Stomach smooth muscle (tissue), 2 donors: ENCODE measurements at regions not wholly inside any gene's neighbourhood (a gene's known extent, or its start where the extent isn't known, plus 50 kb on each side); places are given as distances from the start of the nearest gene placed in this dataset.

Source experiments
- H3K27ac ChIP-seq: one replicate; pipeline ENCODE4 v1.7.0; 2013; ENCODE audit warnings: mild to moderate bottlenecking, low read length, inconsistent platforms
- H3K27me3 ChIP-seq, 2 donors: one replicate each; pipeline ENCODE4 v1.7.0; 2013; ENCODE audit warnings: low read length in 2 of 2; ENCODE audit not compliant: insufficient read depth in 2 of 2, control insufficient read depth in 1 of 2
- H3K36me3 ChIP-seq, 2 donors: one replicate each; pipeline ENCODE4 v1.7.0; 2013; ENCODE audit warnings: low read length in 2 of 2; ENCODE audit not compliant: control insufficient read depth in 2 of 2, insufficient read depth in 2 of 2
- H3K4me1 ChIP-seq: one replicate; pipeline ENCODE4 v1.7.0; 2013; ENCODE audit warnings: low read length; ENCODE audit not compliant: control insufficient read depth, insufficient read depth
- H3K4me3 ChIP-seq, 2 donors: one replicate each; pipeline ENCODE4 v1.7.0; 2013; ENCODE audit warnings: low read length in 2 of 2
- H3K9ac ChIP-seq, 2 donors: one replicate each; pipeline ENCODE4 v1.7.0; 2013; ENCODE audit warnings: low read length in 2 of 2, mild to moderate bottlenecking in 1 of 2
- H3K9me3 ChIP-seq, 2 donors: one replicate each; pipeline ENCODE4 v1.7.0; 2013; ENCODE audit warnings: low read length in 2 of 2; ENCODE audit not compliant: control insufficient read depth in 2 of 2
- donor health status: healthy.
- donor health status: Pancreatic carcinoma.

DNA sequence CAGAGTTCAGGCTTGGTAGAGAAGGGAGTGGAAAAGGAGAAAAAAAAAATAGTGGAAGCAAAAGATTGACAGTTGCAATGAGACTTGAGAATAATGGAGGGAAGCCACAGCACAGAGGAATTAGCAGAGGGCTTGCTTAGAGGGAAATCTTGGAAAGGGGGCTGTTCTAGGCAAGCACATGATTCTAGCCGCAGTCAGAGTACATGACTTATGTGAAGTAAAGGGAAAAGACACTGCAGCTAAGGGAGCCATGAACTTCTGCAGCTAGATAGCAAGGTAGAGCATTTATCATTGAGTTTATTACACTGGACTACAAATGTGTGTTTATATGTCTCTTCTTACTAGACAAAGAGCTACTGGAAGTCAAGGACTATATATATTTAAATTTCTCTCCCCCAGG, 144.0 kb upstream of the OPCML start:
- no peak overlapping the region for H3K4me3 ChIP-seq
- no peaks in the 10 kb centered on the region for H3K36me3 ChIP-seq
- no peaks in the 10 kb centered on the region for H3K9me3 ChIP-seq
- no peak overlapping the region for H3K9ac ChIP-seq
- peaks cover 0 to 9% of the 10 kb centered on the region in 2 donors for H3K27me3 ChIP-seq
- H3K4me1 ChIP-seq = no peaks in the 10 kb centered on the region
- H3K27ac ChIP-seq = no peak overlapping the region

DNA sequence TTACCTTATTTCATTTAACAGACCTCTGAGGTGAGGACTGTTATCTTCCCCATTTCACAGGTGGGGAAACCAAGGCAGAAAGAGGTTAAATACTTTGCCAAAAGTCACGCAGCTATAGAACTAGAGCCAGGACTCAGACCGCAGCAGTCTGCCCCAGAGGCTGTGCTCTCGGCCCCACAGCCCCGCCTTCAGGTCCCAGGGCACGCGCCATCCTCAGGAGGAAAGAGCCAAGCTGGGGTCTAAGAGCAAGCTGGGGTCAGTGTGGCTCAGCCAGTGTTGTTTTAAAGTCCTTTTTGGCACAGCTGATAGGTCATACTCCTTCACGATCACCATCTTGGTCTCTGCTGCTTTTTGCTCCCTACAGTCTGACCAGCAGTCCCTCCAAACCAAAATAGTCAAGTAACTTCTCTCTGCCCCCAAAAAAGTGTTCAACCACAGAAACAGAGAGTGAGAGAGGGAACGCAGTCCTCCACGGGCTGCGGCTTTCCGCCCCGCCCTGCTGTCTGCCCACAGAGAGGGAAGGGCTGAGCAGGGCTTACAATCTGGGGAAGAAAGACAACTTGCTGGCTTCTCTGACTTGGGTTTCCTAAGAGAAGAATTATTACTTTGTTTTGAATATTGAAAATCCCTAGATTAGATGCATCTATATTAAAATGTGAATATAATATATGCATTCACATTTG, 137.2 kb upstream of the OPCML start:
- Histone ChIP-seq H3K9ac (no peak overlapping the region), H3K27ac (no peak overlapping the region), H3K36me3 (no peaks in the 10 kb centered on the region), H3K27me3 (peaks cover 4 to 5% of the 10 kb centered on the region in 2 donors), H3K4me1 (no peaks in the 10 kb centered on the region), H3K9me3 (peaks cover 0 to 2% of the 10 kb centered on the region in 2 donors), H3K4me3 (no peak overlapping the region)

DNA sequence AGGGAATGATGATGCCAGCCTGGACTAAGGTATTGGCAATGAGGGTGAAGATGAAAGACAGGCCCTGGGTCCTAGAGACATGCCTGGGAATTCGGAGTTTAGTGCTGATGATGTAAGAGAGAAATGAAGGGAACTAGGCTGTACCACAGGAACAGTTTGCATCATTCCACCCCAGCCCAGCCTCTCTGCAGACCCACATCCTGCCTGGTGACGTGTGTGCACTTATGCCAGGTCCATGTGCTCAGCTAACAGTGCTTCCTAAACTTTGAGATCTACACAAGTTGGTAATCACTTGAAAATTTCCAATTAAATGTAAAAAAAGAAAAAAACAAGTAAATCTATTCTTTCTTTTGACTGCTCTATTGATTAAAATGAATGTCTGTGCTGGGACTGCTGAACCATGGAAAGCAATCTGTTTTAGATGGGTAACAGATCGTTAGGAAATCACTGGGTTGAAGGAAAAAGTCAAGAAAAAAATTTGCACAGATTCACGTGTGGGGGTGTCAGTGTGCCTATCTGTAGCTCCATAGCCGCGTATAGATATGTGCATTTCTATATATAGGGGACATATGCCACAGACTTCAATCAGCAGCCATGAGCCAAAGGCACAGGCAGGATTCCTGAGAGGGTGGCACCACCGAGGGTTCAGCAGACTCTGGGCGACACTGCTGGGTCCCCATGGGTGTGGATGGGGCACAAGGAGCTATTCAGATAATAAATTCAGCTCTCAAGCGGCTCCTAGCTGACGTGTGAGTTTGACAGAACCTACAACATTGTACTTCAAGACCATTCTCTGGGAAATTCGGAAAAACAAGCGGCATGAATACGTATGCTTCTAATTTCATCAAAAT, 131.1 kb upstream of the OPCML start:
- Histone ChIP-seq H3K27ac (no peak overlapping the region), H3K36me3 (no peaks in the 10 kb centered on the region), H3K27me3 (peaks cover 0 to 2% of the 10 kb centered on the region in 2 donors), H3K4me1 (no peaks in the 10 kb centered on the region), H3K9ac (no peak overlapping the region), H3K4me3 (no peak overlapping the region), H3K9me3 (no peaks in the 10 kb centered on the region)

DNA sequence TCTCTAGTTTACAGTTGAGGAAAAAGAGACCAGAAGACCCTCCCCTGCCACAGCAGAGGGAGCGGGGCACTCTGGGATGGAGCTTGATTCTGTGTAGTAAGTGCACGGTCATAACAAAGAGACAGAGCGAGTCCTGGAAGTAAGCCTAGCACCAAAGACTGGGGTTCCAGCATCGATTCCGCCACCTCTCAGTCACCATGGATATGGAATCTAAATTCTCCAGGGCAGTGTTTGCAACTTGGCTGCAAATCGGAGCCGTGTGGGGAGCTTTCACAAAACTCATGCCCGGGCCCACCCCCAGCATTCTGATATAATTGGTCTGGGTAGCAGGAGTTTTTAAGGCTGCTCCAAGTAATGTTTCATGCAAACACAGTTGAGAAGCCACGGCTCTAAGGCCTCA, 129.5 kb upstream of the OPCML start:
- H3K4me3 ChIP-seq = no peak overlapping the region
- peaks cover 0 to 2% of the 10 kb centered on the region in 2 donors for H3K27me3 ChIP-seq
- H3K36me3 ChIP-seq = no peaks in the 10 kb centered on the region
- no peak overlapping the region for H3K9ac ChIP-seq
- H3K27ac ChIP-seq = no peak overlapping the region
- no peaks in the 10 kb centered on the region for H3K9me3 ChIP-seq
- no peaks in the 10 kb centered on the region for H3K4me1 ChIP-seq

DNA sequence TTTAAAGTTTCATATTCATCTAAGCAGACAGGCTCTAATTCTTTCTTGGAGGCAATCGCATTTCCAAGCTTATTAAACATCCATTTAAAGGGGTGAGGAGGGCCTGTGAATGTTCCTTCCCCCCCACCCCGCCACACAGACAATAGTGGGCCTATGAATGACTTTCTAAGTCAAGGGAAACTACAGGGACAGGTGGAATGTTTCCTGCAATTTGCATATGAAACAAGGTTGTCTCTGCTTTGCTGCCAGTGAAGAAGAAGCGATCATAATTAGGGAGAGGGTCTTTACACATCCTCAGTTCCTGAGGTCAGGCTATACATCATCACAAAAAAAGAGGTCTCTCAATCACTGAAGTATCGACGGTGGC, 127.9 kb upstream of the OPCML start:
- H3K27ac ChIP-seq = no peak overlapping the region
- H3K4me1 ChIP-seq = no peaks in the 10 kb centered on the region
- H3K27me3 ChIP-seq = peaks cover 5 to 6% of the 10 kb centered on the region in 2 donors
- peaks cover 0 to 3% of the 10 kb centered on the region in 2 donors for H3K9me3 ChIP-seq
- H3K4me3 ChIP-seq = no peak overlapping the region
- H3K9ac ChIP-seq = no peak overlapping the region
- no peaks in the 10 kb centered on the region for H3K36me3 ChIP-seq

DNA sequence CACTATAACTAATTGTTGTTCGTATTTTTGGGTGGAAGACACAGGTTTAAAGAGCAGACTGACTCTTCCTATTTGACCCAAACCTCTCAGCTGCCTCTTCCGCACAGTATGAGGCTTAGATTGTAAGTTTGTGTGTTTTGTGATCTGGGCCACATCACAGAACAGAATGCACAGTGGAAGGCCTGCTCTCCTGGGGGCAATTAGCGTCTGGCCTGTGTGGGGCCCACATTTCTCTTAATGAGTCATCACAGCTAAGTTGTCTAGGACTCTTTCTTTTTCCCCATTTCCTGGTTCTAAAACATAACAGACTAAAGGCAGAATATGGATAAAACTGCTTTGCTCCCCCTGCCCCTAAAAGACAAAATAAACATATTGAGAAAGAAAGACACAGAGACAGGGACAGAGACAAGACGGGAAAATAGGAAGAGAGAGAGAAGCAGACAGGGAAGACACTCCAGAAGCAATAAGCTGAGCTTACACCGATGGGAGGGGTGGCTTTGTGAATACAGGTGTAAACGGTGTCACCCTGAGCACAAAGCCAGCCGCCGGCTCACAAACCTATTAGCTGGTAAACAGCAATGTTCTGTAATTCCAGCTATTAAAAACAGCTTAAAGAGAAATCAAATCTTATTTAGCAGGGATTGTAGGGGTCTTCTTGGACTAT, 127.4 kb upstream of the OPCML start:
- Histone ChIP-seq H3K9me3 (peaks cover 0 to 3% of the 10 kb centered on the region in 2 donors), H3K27me3 (peaks cover 9% of the 10 kb centered on the region in 2 donors), H3K36me3 (no peaks in the 10 kb centered on the region), H3K4me3 (no peak overlapping the region), H3K4me1 (no peaks in the 10 kb centered on the region), H3K9ac (no peak overlapping the region), H3K27ac (no peak overlapping the region)

DNA sequence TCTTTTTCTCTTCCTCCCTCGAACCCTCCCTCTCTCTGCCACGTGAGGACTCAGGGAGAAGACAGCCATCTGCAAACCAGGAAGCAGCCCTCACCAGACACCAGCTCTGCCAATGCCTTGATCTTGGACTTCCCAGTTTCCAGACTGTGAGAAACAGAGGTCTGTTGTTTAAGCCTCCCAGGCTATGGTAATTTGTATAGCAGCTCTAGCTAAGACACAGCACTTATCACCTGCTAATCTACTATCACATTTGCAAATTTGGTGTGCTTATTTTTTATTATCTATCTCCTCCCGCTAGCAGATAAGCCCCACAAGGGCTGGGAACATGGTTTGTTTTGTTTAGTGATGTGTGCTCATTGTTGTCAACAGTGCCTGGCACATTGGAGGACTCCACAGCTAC, 124.8 kb upstream of the OPCML start:
- Histone ChIP-seq H3K36me3 (no peaks in the 10 kb centered on the region), H3K27me3 (peaks cover 9% of the 10 kb centered on the region in 2 donors), H3K9me3 (peaks cover 0 to 3% of the 10 kb centered on the region in 2 donors), H3K9ac (no peak overlapping the region), H3K4me1 (no peaks in the 10 kb centered on the region), H3K4me3 (no peak overlapping the region), H3K27ac (no peak overlapping the region)

DNA sequence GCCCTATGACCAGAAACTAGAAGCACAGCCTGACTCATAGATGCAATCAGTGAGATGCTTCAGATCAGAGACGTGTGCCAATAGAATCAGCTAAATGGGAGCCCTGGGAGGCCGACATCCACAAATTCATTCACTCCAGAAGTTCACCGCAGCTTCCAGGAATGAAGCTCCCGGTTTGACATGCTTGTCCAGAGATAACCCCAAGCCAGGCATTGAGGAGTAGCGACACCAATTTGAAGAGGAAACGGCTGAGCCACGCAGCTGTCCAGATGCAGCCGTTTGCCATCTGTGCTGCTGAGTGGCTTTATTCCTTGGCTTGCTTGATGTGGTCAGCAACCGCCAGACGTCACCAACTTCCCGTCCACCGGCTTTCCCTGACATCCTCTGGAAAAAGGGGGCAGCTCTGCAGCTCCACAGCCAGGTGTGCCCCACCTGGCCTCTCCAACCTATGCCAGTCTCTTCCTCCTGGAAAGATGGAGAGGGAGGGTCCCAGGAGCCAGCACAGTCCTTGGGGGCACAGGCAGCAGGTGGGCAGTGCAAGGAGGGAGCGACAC, 123.9 kb upstream of the OPCML start:
- Histone ChIP-seq H3K9ac (no peak overlapping the region), H3K27ac (no peak overlapping the region), H3K4me1 (no peaks in the 10 kb centered on the region)

DNA sequence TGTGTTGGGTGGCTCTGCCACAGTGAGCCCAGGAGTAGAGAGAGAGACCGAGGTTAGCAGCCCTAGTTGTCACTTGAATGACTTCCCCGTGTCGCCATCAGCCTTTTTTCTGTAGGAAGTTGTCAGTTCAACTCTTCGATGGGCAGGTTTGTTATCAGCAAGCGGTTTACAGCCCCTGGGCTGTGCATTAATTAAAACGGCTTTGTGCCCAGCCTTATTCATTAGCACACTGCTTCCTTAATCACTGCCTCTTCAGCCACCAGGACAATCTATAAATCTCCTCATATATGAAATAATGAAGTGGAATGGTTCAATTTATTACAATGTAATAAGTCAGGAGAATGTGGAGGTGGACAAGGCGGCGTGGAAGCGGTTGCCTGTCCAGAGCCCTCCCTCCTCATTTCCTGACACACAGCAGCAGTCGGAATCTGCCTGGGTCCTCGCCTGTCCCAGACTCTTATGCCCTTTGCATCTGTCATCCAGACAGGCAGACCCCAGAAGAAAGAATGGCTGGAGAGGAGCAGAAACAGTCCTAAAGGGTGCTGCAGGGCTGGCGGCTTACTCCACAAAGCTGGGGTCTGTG, 122.4 kb upstream of the OPCML start:
- Histone ChIP-seq H3K4me1 (no peaks in the 10 kb centered on the region), H3K9me3 (peaks cover 0 to 3% of the 10 kb centered on the region in 2 donors), H3K9ac (no peak overlapping the region), H3K4me3 (no peak overlapping the region), H3K27ac (no peak overlapping the region), H3K36me3 (no peaks in the 10 kb centered on the region), H3K27me3 (peaks cover 9% of the 10 kb centered on the region in 2 donors)

More for the DNA sequence above, 123.9 kb upstream of the OPCML start:
- H3K36me3 ChIP-seq = no peaks in the 10 kb centered on the region
- no peak overlapping the region for H3K4me3 ChIP-seq
- peaks cover 9% of the 10 kb centered on the region in 2 donors for H3K27me3 ChIP-seq
- H3K9me3 ChIP-seq = peaks cover 0 to 3% of the 10 kb centered on the region in 2 donors

DNA sequence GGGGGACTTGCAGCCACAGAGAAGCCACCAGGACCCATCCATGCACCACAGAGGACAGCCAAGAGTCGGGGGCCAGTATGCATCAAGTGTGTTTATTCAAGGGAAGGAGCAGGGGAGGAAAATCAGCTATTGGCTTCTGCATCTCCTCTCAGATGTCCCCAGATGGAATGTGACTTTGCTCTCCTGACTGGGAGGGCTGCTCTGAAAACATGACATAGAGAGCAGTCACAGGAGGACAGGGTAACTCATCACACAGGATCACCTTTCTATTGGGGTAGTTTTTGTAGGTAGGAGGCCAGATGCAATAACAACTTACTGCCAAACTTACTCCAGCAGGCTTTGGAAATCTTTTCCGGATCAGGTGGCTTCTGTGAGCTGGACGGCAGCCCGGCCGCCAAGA, 121.0 kb upstream of the OPCML start:
- Histone ChIP-seq H3K4me1 (no peaks in the 10 kb centered on the region), H3K27ac (no peak overlapping the region), H3K9ac (no peak overlapping the region), H3K36me3 (no peaks in the 10 kb centered on the region), H3K4me3 (no peak overlapping the region), H3K9me3 (peaks cover 0 to 3% of the 10 kb centered on the region in 2 donors), H3K27me3 (peaks cover 9% of the 10 kb centered on the region in 2 donors)
